Activated B cell treated with CpG ODN at 0.5 μM for 24 hours (primary cell): ENCODE measurements at regions not wholly inside any gene's neighbourhood (a gene's known extent, or its start where the extent isn't known, plus 50 kb on each side); places are given as distances from the start of the nearest gene placed in this dataset.

Experiments
- ATAC-seq: fragments of 200-7000 bp; cut with Tn5 transposase; one replicate; pipeline ENCODE4 v1.10.0; 2021; ENCODE audit warnings: low read depth, mild to moderate bottlenecking, moderate library complexity
- CTCF ChIA-PET: fragments of 350-600 bp; sonication (Branson Sonifier 250); formaldehyde crosslinking; loops from one replicate; lab custom pipeline; 2021; ENCODE audit warnings: antibody characterized with exemption; lab: Charles Lee
- POLR2A ChIA-PET: fragments of 350-600 bp; sonication (Branson Sonifier 250); formaldehyde crosslinking; loops from one replicate; lab custom pipeline; 2021; ENCODE audit warnings: antibody characterized with exemption; lab: Charles Lee
- DNase-seq: peaks from one replicate; pipeline ENCODE4 v3.0.0; 2022
- H3K27ac Mint-ChIP-seq: one replicate; pipeline ENCODE4 v1.8.0; 2020; ENCODE audit warnings: mixed read lengths
- H3K27me3 Mint-ChIP-seq: one replicate; pipeline ENCODE4 v1.8.0; 2021; ENCODE audit warnings: mixed read lengths
- H3K36me3 Mint-ChIP-seq: one replicate; pipeline ENCODE4 v1.8.0; 2021; ENCODE audit warnings: low read depth, mixed read lengths
- H3K4me1 Mint-ChIP-seq: one replicate; pipeline ENCODE4 v1.8.0; 2021; ENCODE audit warnings: mixed read lengths
- H3K4me3 Mint-ChIP-seq: one replicate; pipeline ENCODE4 v1.8.0; 2020; ENCODE audit warnings: mild to moderate bottlenecking, mixed read lengths
- H3K9me3 Mint-ChIP-seq: one replicate; pipeline ENCODE4 v1.8.0; 2020; ENCODE audit warnings: mixed read lengths
- intact Hi-C: fragments of 100-400 bp; cut with micrococcal nuclease; formaldehyde crosslinking; loops from one replicate; pipeline ENCODE4 v1.15.1; 2024
- TF ChIP-seq, protein P1 (sequence below): fragments of 200-600 bp; IDR thresholded peaks from one replicate; pipeline ENCODE4 v1.8.0; 2022; ENCODE audit warnings: antibody characterized with exemption, mild to moderate bottlenecking

DNA sequence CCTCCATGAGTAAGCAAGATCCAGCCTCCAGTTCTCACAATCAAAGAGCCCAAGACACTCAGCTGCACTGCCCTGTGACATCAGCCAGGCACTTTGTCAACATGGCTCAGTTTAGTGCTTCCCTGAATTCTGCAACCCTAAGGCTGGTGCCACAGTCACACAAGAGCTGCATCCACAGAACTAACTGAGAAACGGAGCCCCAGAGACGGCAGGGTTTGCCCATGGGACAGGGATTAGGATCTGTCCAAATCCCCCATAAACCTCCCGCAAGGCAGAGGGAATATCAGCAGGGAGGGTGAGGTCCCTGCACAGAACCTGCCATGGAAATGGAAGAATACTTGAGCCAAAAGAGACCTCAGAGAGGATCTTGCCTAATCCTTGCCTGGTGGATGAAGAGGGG, 70.4 kb upstream of the UQCRFS1 start:
- intact Hi-C loops = no loop called here
- TF ChIP-seq, protein P1, sequence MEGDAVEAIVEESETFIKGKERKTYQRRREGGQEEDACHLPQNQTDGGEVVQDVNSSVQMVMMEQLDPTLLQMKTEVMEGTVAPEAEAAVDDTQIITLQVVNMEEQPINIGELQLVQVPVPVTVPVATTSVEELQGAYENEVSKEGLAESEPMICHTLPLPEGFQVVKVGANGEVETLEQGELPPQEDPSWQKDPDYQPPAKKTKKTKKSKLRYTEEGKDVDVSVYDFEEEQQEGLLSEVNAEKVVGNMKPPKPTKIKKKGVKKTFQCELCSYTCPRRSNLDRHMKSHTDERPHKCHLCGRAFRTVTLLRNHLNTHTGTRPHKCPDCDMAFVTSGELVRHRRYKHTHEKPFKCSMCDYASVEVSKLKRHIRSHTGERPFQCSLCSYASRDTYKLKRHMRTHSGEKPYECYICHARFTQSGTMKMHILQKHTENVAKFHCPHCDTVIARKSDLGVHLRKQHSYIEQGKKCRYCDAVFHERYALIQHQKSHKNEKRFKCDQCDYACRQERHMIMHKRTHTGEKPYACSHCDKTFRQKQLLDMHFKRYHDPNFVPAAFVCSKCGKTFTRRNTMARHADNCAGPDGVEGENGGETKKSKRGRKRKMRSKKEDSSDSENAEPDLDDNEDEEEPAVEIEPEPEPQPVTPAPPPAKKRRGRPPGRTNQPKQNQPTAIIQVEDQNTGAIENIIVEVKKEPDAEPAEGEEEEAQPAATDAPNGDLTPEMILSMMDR = no peak

DNA sequence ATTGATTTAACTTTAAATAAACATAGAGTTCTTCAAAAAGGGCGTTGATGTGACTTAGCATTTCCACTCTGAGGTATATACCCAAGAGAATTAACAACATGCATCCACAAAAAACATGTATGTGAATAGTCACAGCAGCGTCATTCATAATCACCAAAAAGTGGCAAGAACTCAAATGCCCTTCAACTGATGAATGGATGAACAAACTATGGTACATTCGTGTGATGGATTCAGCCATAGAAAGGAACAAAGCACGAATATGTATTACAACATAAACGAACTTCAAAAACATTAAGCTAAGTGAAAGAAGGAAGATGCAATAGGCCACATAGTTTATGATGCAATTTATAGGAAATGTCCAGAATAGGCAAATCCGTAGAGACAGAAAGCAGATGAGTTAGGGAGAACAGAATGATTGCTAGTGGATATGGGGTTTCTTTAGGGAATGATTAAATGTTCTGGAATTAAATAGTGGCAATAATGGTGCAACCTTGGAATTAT, 72.3 kb upstream of the UQCRFS1 start:
- Mint-ChIP-seq H3K4me3 (no peak overlapping the region), H3K27me3 (peaks cover 4% of the 10 kb centered on the region), H3K27ac (no peak overlapping the region), H3K9me3 (peaks cover 5% of the 10 kb centered on the region), H3K4me1 (no peaks in the 10 kb centered on the region), H3K36me3 (no peaks in the 10 kb centered on the region)
- POLR2A ChIA-PET = no interaction called here
- TF ChIP-seq, protein P1 = no peak
- no peak for DNase-seq
- intact Hi-C loops = no loop called here
- CTCF ChIA-PET = no interaction called here
- ATAC-seq = no peak

More for the DNA sequence above, 70.4 kb upstream of the UQCRFS1 start:
- Mint-ChIP-seq H3K9me3 (peaks cover 5% of the 10 kb centered on the region), H3K27me3 (peaks cover 4% of the 10 kb centered on the region), H3K36me3 (no peaks in the 10 kb centered on the region), H3K4me3 (no peak overlapping the region), H3K27ac (no peak overlapping the region), H3K4me1 (no peaks in the 10 kb centered on the region)
- DNase-seq = no peak
- ChIA-PET POLR2A (no interaction called here), CTCF (no interaction called here)
- no peak for ATAC-seq

DNA sequence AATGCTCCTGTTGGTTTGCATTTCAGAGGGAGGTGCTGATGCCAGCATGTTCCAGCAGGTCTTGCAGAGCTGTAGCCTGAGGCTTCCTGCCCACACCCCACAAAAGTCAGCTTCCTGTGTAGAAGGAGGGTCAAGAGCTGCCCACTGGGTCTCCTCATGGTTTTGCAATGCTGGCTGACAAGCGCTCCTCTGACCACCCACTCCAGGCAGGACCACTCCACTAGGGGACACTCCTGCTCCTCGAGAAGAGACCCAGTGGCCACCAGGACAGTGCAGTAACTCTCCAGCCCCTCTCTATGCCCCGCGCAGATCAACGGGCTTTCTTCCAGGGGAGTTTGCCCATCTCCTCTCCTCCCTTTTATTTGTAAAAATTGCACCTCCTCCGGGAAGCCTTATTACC, 72.9 kb upstream of the UQCRFS1 start:
- CTCF ChIA-PET = no interaction called here
- ATAC-seq (no peak), DNase-seq (no peak)
- Mint-ChIP-seq H3K36me3 (no peaks in the 10 kb centered on the region), H3K27ac (no peak overlapping the region), H3K27me3 (no peaks in the 10 kb centered on the region), H3K4me3 (no peak overlapping the region), H3K4me1 (no peaks in the 10 kb centered on the region), H3K9me3 (no peaks in the 10 kb centered on the region)
- POLR2A ChIA-PET = no interaction called here
- TF ChIP-seq, protein P1 = no peak
- intact Hi-C loops = no loop called here

DNA sequence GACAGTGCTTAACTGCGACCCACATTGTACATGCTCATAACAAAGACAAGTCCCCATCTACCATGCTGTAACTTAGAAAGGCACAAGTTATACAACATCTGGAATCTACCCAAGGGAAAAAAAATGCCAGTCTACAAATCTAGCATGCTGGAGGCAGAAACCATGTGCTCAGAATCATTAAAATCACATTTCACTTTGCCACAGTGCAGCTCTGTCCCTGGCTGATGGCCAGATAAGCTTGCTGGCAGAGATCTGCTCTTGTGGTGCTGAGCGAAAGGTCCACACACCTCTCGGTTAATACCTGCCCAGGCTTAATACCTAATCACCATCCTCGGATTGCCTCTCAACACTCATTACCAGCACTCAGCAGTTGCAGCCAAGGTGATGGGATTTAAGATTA, 74.1 kb upstream of the UQCRFS1 start:
- H3K9me3 Mint-ChIP-seq = no peaks in the 10 kb centered on the region
- ChIA-PET POLR2A (no interaction called here), CTCF (no interaction called here)
- H3K27me3 Mint-ChIP-seq = no peaks in the 10 kb centered on the region
- ATAC-seq (no peak), DNase-seq (no peak)
- intact Hi-C loops = no loop called here
- no peaks in the 10 kb centered on the region for H3K4me1 Mint-ChIP-seq
- H3K4me3 Mint-ChIP-seq = no peak overlapping the region
- no peaks in the 10 kb centered on the region for H3K36me3 Mint-ChIP-seq
- TF ChIP-seq, protein P1 = no peak
- H3K27ac Mint-ChIP-seq = no peak overlapping the region

DNA sequence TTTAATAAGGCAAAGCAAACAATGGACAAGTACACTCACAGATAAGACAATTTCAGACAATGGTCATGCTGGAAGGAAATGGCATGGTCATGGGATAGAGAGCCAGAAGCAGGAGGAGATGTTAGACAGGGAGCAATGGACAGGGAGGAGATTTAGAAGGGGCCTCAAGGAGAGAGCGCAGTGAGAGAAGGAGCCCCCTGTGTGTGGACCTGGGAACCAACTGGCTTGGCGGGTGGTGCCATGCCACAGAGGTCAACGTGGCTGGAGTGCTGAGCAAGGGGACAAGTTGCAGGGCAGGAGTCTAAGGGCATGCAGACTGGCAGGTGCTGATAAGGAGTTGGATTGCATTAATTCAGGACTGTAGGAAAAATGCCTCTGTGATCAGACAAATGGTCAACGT, 75.3 kb upstream of the UQCRFS1 start:
- H3K4me3 Mint-ChIP-seq = no peak overlapping the region
- no peak for DNase-seq
- no peak for ATAC-seq
- no peak overlapping the region for H3K27ac Mint-ChIP-seq
- CTCF ChIA-PET = no interaction called here
- H3K36me3 Mint-ChIP-seq = no peaks in the 10 kb centered on the region
- intact Hi-C loops = no loop called here
- H3K27me3 Mint-ChIP-seq = no peaks in the 10 kb centered on the region
- POLR2A ChIA-PET = no interaction called here
- TF ChIP-seq, protein P1 = no peak
- H3K4me1 Mint-ChIP-seq = no peaks in the 10 kb centered on the region
- H3K9me3 Mint-ChIP-seq = no peaks in the 10 kb centered on the region
